HepG2 (cell line): ENCODE measurements at regions not wholly inside any gene's neighbourhood (a gene's known extent, or its start where the extent isn't known, plus 50 kb on each side); places are given as distances from the start of the nearest gene placed in this dataset.

Experiments
- ATAC-seq: fragments of 200-7000 bp; cut with Tn5 transposase; 3 replicates; pipeline ENCODE4 v1.9.1; 2020; ENCODE audit warnings: mild to moderate bottlenecking, moderate library complexity
- BruUV-seq: library from RNA; stranded (reverse); fragments of 400-500 nt; replicated peaks from 2 replicates; lab custom pipeline; 2021; lab: Mats Ljungman, UMichigan
- CTCF ChIA-PET: fragments of 300-600 bp; formaldehyde crosslinking; extraction: SDS; loops from one replicate; lab custom pipeline; 2021; ENCODE audit warnings: low total read pairs, inconsistent platforms, low intra/inter-chr PET ratio; lab: Yijun Ruan, JAX
- POLR2A ChIA-PET: fragments of 350-600 bp; sonication (Branson Sonifier 250); formaldehyde crosslinking; loops from one replicate; lab custom pipeline; 2020; ENCODE audit warnings: antibody characterized with exemption, inconsistent platforms; lab: Yijun Ruan, JAX
- DNase-seq: peaks from one replicate; pipeline ENCODE4 v3.0.0-alpha.2; 2015; ENCODE audit warnings: low spot score
- FAIRE-seq: peaks from 3 replicates; lab custom pipeline; 2011; peaks lifted over from hg19 to GRCh38; lab: Jason Lieb, UNC
- H2AFZ ChIP-seq: one replicate; pipeline ENCODE4 v1.6.1; 2011; ENCODE audit warnings: low read length, inconsistent platforms
- H3K27ac ChIP-seq: fragments of 300-600 bp; 3 replicates; pipeline ENCODE4 v1.8.0; 2011; ENCODE audit warnings: mixed run types, mild to moderate bottlenecking, mixed read lengths, low read length, inconsistent platforms; ENCODE audit not compliant: insufficient read depth; ENCODE audit errors: extremely low read length
- H3K27me3 ChIP-seq, 2 experiments: fragments of 200-600 bp in 1 of 2; 2 replicates in 1 of 2; 3 replicates in 1 of 2; pipeline versions ENCODE4 v1.6.0 to v1.8.0; 2011; ENCODE audit warnings: low read length in 2 of 2, mild to moderate bottlenecking in 2 of 2, moderate library complexity in 2 of 2, inconsistent platforms in 1 of 2; ENCODE audit not compliant: insufficient read depth in 2 of 2, control insufficient read depth in 1 of 2
- H3K36me3 ChIP-seq, 2 experiments: fragments of 200-600 bp in 1 of 2; replicated peaks in 1 of 2; 2 replicates in 1 of 2; 3 replicates in 1 of 2; pipeline versions ENCODE4 v1.5.1 to v1.8.0; 2011; ENCODE audit warnings: low read length in 2 of 2, inconsistent platforms in 1 of 2; ENCODE audit not compliant: insufficient read depth in 2 of 2, control insufficient read depth in 1 of 2
- H3K4me1 ChIP-seq: 2 replicates; pipeline ENCODE4 v1.5.1; 2012; ENCODE audit warnings: low read length, inconsistent platforms; ENCODE audit not compliant: insufficient read depth
- H3K4me2 ChIP-seq: 2 replicates; pipeline ENCODE4 v1.6.0; 2011; ENCODE audit warnings: low read depth, low read length, inconsistent platforms
- H3K4me3 ChIP-seq, 3 experiments: fragments of 200-600 bp in 1 of 3; sonication (generic), shearing (Covaris generic) in 1 of 3; replicated peaks in 1 of 3; 2 replicates each; pipeline ENCODE4 v1.5.1; 2011 to 2016; ENCODE audit warnings: low read length in 3 of 3, inconsistent platforms in 2 of 3, low read depth in 2 of 3, mild to moderate bottlenecking in 2 of 3, control low read depth in 1 of 3, mixed read lengths in 1 of 3; ENCODE audit not compliant: insufficient read depth in 1 of 3
- H3K79me2 ChIP-seq: one replicate; pipeline ENCODE4 v1.6.1; 2011; ENCODE audit warnings: low read length, inconsistent platforms; ENCODE audit not compliant: insufficient read depth
- H3K9ac ChIP-seq: 2 replicates; pipeline ENCODE4 v1.6.0; 2011; ENCODE audit warnings: mild to moderate bottlenecking, low read depth, low read length, inconsistent platforms; ENCODE audit not compliant: insufficient read depth
- H3K9me3 ChIP-seq: 2 replicates; pipeline ENCODE4 v1.5.1; 2012; ENCODE audit warnings: mild to moderate bottlenecking, low read length
- H4K20me1 ChIP-seq: 2 replicates; pipeline ENCODE4 v1.6.0; 2011; ENCODE audit warnings: inconsistent platforms, mild to moderate bottlenecking, low read length, moderate library complexity; ENCODE audit not compliant: insufficient read depth
- BHLHE40 ChIP-seq: IDR thresholded peaks from 2 replicates; pipeline ENCODE4 v1.6.1; 2011; ENCODE audit warnings: low read length, improper control_type of control experiment
- DMAP1 ChIP-seq: IDR thresholded peaks from 2 replicates; pipeline ENCODE4 v1.6.1; 2016
- GPBP1L1 ChIP-seq: sonication (generic); formaldehyde crosslinking; IDR thresholded peaks from 2 replicates; pipeline ENCODE4 v1.5.0; 2020; ENCODE audit warnings: mild to moderate bottlenecking, missing genetic modification reagents
- IKZF4 ChIP-seq: sonication (generic); formaldehyde crosslinking; IDR thresholded peaks from 2 replicates; pipeline ENCODE4 v1.5.1; 2020; ENCODE audit warnings: borderline replicate concordance, mild to moderate bottlenecking, low read depth, missing genetic modification reagents; ENCODE audit errors: not compliant biosample characterization
- MAZ ChIP-seq, 2 experiments: sonication (generic) in 1 of 2; formaldehyde crosslinking in 1 of 2; IDR thresholded peaks; 2 replicates each; pipeline versions ENCODE4 v1.5.0 to v1.6.1; 2012 to 2020; ENCODE audit warnings: low read depth in 2 of 2, mild to moderate bottlenecking in 2 of 2, borderline replicate concordance in 1 of 2, improper control_type of control experiment in 1 of 2, low read length in 1 of 2, missing genetic modification reagents in 1 of 2, moderate library complexity in 1 of 2
- PAXIP1 ChIP-seq: sonication (generic); formaldehyde crosslinking; conservative IDR thresholded peaks from 2 replicates; pipeline ENCODE4 v1.4.0; 2020; ENCODE audit warnings: mild to moderate bottlenecking, missing genetic modification reagents, moderate library complexity
- PRDM4 ChIP-seq: sonication (generic); formaldehyde crosslinking; IDR thresholded peaks from 2 replicates; pipeline ENCODE4 v1.9.0; 2021; ENCODE audit warnings: missing genetic modification reagents, borderline replicate concordance
- SMARCE1 ChIP-seq: fragments of 450-650 bp; IDR thresholded peaks from 2 replicates; pipeline ENCODE4 v1.6.1; 2017; ENCODE audit warnings: borderline replicate concordance
- THAP7 ChIP-seq: sonication (generic); formaldehyde crosslinking; IDR thresholded peaks from 2 replicates; pipeline ENCODE4 v1.8.1; 2023; ENCODE audit warnings: mild to moderate bottlenecking, missing genetic modification reagents
- ZNF431 ChIP-seq: sonication (generic); formaldehyde crosslinking; IDR thresholded peaks from 2 replicates; pipeline ENCODE4 v1.9.0; 2022; ENCODE audit warnings: missing genetic modification reagents, low read depth, mild to moderate bottlenecking, borderline replicate concordance
- ZNF639 ChIP-seq: conservative IDR thresholded peaks from 2 replicates; pipeline ENCODE4 v1.6.1; 2018; ENCODE audit warnings: missing genetic modification reagents
- ZNF776 ChIP-seq: sonication (generic); formaldehyde crosslinking; IDR thresholded peaks from 2 replicates; pipeline ENCODE4 v1.4.0; 2020; ENCODE audit warnings: mild to moderate bottlenecking, missing genetic modification reagents
- WGBS: methylation state at CpG from one replicate; pipeline ENCODE4 v1.1.6; 2017; ENCODE audit warnings: low lambda C conversion rate; 5-methylcytosine and 5-hydroxymethylcytosine counted together
- in situ Hi-C: cut with HindIII; loops from 2 replicates; pipeline ENCODE4 v1.10.0; 2017; ENCODE audit warnings: low pct_unique_long_range_greater_than_20kb; ENCODE audit not compliant: extremely low pct_ligation_motif_present
- intact Hi-C: fragments of 100-400 bp; cut with micrococcal nuclease; formaldehyde crosslinking; loops from one replicate; pipeline ENCODE4 v1.10.0; 2022; ENCODE audit not compliant: unreplicated experiment

- no peak for TF ChIP-seq PAXIP1
- TF ChIP-seq ZNF776 (CRISPR knock-in tag): no peak
- no peak for TF ChIP-seq ZNF639
Observed at GRCh38 chr12:43147878-43148277, 404.1 kb downstream of the ADAMTS20 start (continued).

GRCh38 chr12:43145481-43145880, 406.5 kb downstream of the ADAMTS20 start:
- intact Hi-C loops: no loop called here
- CTCF ChIA-PET: no interaction called here
- WGBS: 17% methylated on average over 2 of the region's 2 CpGs
- TF ChIP-seq BHLHE40 (no peak), GPBP1L1 (CRISPR knock-in tag) (no peak), MAZ (IDR thresholded peaks at IDR 0.05; ENCODE audit: borderline replicate concordance, low read depth, low read length) (no peak), MAZ (CRISPR knock-in tag; IDR thresholded peaks at IDR 0.05; ENCODE audit: low read depth) (no peak), SMARCE1 (no peak), IKZF4 (no peak), ZNF431 (CRISPR knock-in tag) (no peak), THAP7 (no peak), DMAP1 (CRISPR knock-in tag) (no peak), PRDM4 (CRISPR knock-in tag) (no peak)

More at GRCh38 chr12:43145481-43145880, 406.5 kb downstream of the ADAMTS20 start:
- no peaks in the 10 kb centered on the region for H3K36me3 ChIP-seq
- POLR2A ChIA-PET: no interaction called here
- no peak for FAIRE-seq
- H3K4me1 ChIP-seq: no peaks in the 10 kb centered on the region
- no peaks in the 10 kb centered on the region for H4K20me1 ChIP-seq
- no peak overlapping the region for H3K27ac ChIP-seq
- ATAC-seq: no peak
- H3K4me2 ChIP-seq: no peak overlapping the region
- no peak overlapping the region for H3K9ac ChIP-seq
- no peaks in the 10 kb centered on the region for H3K27me3 ChIP-seq
- no TSS peak for BruUV-seq
- no peaks in the 10 kb centered on the region for H3K79me2 ChIP-seq
- DNase-seq: no peak
- no peak overlapping the region for H2AFZ ChIP-seq
- no peaks in the 10 kb centered on the region for H3K9me3 ChIP-seq
- no peak overlapping the region for H3K4me3 ChIP-seq
- in situ Hi-C loops: no loop called here
